DND-41 (cell line): ENCODE measurements at regions not wholly inside any gene's neighbourhood (a gene's known extent, or its start where the extent isn't known, plus 50 kb on each side); places are given as distances from the start of the nearest gene placed in this dataset.

Source experiments
- ATAC-seq: fragments of 200-7000 bp; cut with Tn5 transposase; 3 replicates; pipeline ENCODE4 v1.9.1; 2021; ENCODE audit warnings: low read depth; ENCODE audit not compliant: insufficient read depth
- DNase-seq: peaks from one replicate; pipeline ENCODE4 v3.0.0-alpha.2; 2020
- H2AFZ ChIP-seq: 2 replicates; pipeline ENCODE4 v1.6.0; 2012; ENCODE audit warnings: low read depth, low read length
- H3K27ac ChIP-seq: 2 replicates; pipeline ENCODE4 v1.5.1; 2012; ENCODE audit warnings: low read length, inconsistent platforms
- H3K27me3 ChIP-seq: fragments of 200-600 bp; sonication (generic); 2 replicates; pipeline ENCODE4 v1.6.0; 2012; ENCODE audit warnings: low read length, mild to moderate bottlenecking, inconsistent platforms; ENCODE audit not compliant: insufficient read depth, poor library complexity
- H3K36me3 ChIP-seq: 2 replicates; pipeline ENCODE4 v1.5.1; 2012; ENCODE audit warnings: low read length, inconsistent platforms; ENCODE audit not compliant: insufficient read depth
- H3K4me1 ChIP-seq: 2 replicates; pipeline ENCODE4 v1.5.1; 2012; ENCODE audit warnings: mild to moderate bottlenecking, low read length; ENCODE audit not compliant: insufficient read depth
- H3K4me2 ChIP-seq: 2 replicates; pipeline ENCODE4 v1.6.0; 2012; ENCODE audit warnings: mild to moderate bottlenecking, moderate library complexity, low read length, inconsistent platforms; ENCODE audit not compliant: insufficient read depth
- H3K4me3 ChIP-seq, 2 experiments: fragments of 200-600 bp in 1 of 2; shearing (Covaris generic) in 1 of 2; 2 replicates each; pipeline ENCODE4 v1.5.1; 2012 to 2016; ENCODE audit warnings: inconsistent platforms in 2 of 2, low read length in 2 of 2, mild to moderate bottlenecking in 2 of 2, low read depth in 1 of 2, moderate library complexity in 1 of 2
- H3K79me2 ChIP-seq: 2 replicates; pipeline ENCODE4 v1.6.0; 2012; ENCODE audit warnings: low read length, inconsistent platforms; ENCODE audit not compliant: insufficient read depth
- H3K9ac ChIP-seq: 2 replicates; pipeline ENCODE4 v1.6.0; 2012; ENCODE audit warnings: low read depth, mild to moderate bottlenecking, inconsistent platforms, low read length, moderate library complexity
- H3K9me3 ChIP-seq: 2 replicates; pipeline ENCODE4 v1.5.1; 2012; ENCODE audit warnings: low read length, moderate library complexity, mild to moderate bottlenecking, inconsistent platforms; ENCODE audit not compliant: insufficient read depth, severe bottlenecking
- H4K20me1 ChIP-seq: 2 replicates; pipeline ENCODE4 v1.6.0; 2012; ENCODE audit warnings: low read length; ENCODE audit not compliant: insufficient read depth
- CTCF ChIP-seq: IDR thresholded peaks from 2 replicates; pipeline ENCODE4 v1.5.1; 2012; ENCODE audit warnings: borderline replicate concordance, low read length, moderate library complexity, mild to moderate bottlenecking; ENCODE audit not compliant: poor library complexity, severe bottlenecking; ENCODE audit errors: extremely low read depth
- EZH2 ChIP-seq: IDR thresholded peaks from 3 replicates; pipeline ENCODE4 v1.6.1; 2012; ENCODE audit warnings: borderline replicate concordance, low read depth, mild to moderate bottlenecking, moderate library complexity, low read length, inconsistent platforms; ENCODE audit not compliant: severe bottlenecking

- no peaks in the 10 kb centered on the region for H3K79me2 ChIP-seq
- H3K4me3 ChIP-seq: no peak overlapping the region
- ATAC-seq: no peak
- TF ChIP-seq EZH2: no peak
- TF ChIP-seq CTCF: no peak
- no peaks in the 10 kb centered on the region for H3K36me3 ChIP-seq
- H2AFZ ChIP-seq: no peak overlapping the region
- H3K9me3 ChIP-seq: no peaks in the 10 kb centered on the region
- H3K4me2 ChIP-seq: no peak overlapping the region
- no peak overlapping the region for H3K9ac ChIP-seq
- no peaks in the 10 kb centered on the region for H4K20me1 ChIP-seq
- no peak overlapping the region for H3K27ac ChIP-seq
- no peaks in the 10 kb centered on the region for H3K27me3 ChIP-seq
- no peaks in the 10 kb centered on the region for H3K4me1 ChIP-seq
- no peak for DNase-seq
Observed at GRCh38 chrX:94361241-94361640, 687.2 kb downstream of the FAM133A start.

GRCh38 chrX:94365736-94366135 lies 691.7 kb downstream of the FAM133A start:
- DNase-seq: no peak
- no peak for TF ChIP-seq EZH2
- no peak overlapping the region for H2AFZ ChIP-seq
- no peaks in the 10 kb centered on the region for H3K79me2 ChIP-seq
- no peaks in the 10 kb centered on the region for H3K4me1 ChIP-seq
- no peaks in the 10 kb centered on the region for H3K36me3 ChIP-seq
- no peak overlapping the region for H3K27ac ChIP-seq
- H4K20me1 ChIP-seq: no peaks in the 10 kb centered on the region
- no peak overlapping the region for H3K4me3 ChIP-seq
- H3K27me3 ChIP-seq: no peaks in the 10 kb centered on the region
- ATAC-seq: no peak
- no peak overlapping the region for H3K9ac ChIP-seq
- H3K9me3 ChIP-seq: no peaks in the 10 kb centered on the region
- H3K4me2 ChIP-seq: no peak overlapping the region

GRCh38 chrX:94366616-94367015 lies 692.6 kb downstream of the FAM133A start:
- no peak for DNase-seq
- H3K9ac ChIP-seq: no peak overlapping the region
- no peak overlapping the region for H3K4me3 ChIP-seq
- no peak overlapping the region for H3K4me2 ChIP-seq
- no peak for TF ChIP-seq CTCF
- no peaks in the 10 kb centered on the region for H3K27me3 ChIP-seq
- no peak overlapping the region for H3K27ac ChIP-seq
- no peaks in the 10 kb centered on the region for H3K79me2 ChIP-seq
- ATAC-seq: no peak
- H2AFZ ChIP-seq: no peak overlapping the region
- H4K20me1 ChIP-seq: no peaks in the 10 kb centered on the region
- no peaks in the 10 kb centered on the region for H3K36me3 ChIP-seq
- no peaks in the 10 kb centered on the region for H3K9me3 ChIP-seq
- no peaks in the 10 kb centered on the region for H3K4me1 ChIP-seq

- no peaks in the 10 kb centered on the region for H3K9me3 ChIP-seq
- no peaks in the 10 kb centered on the region for H3K36me3 ChIP-seq
- no peaks in the 10 kb centered on the region for H4K20me1 ChIP-seq
- H3K9ac ChIP-seq: no peak overlapping the region
- ATAC-seq (no peak), DNase-seq (no peak)
- H3K27ac ChIP-seq: no peak overlapping the region
- no peak overlapping the region for H2AFZ ChIP-seq
- H3K79me2 ChIP-seq: no peaks in the 10 kb centered on the region
- H3K4me2 ChIP-seq: no peak overlapping the region
- no peak overlapping the region for H3K4me3 ChIP-seq
- H3K4me1 ChIP-seq: no peaks in the 10 kb centered on the region
- TF ChIP-seq CTCF: no peak
- no peak for TF ChIP-seq EZH2
- no peaks in the 10 kb centered on the region for H3K27me3 ChIP-seq
Observed at GRCh38 chrX:94389044-94389443, 715.0 kb downstream of the FAM133A start.
